ENCODE measurements at regions not wholly inside any gene's neighbourhood (a gene's known extent, or its start where the extent isn't known, plus 50 kb on each side); places are given as distances from the start of the nearest gene placed in this dataset.

DNA sequence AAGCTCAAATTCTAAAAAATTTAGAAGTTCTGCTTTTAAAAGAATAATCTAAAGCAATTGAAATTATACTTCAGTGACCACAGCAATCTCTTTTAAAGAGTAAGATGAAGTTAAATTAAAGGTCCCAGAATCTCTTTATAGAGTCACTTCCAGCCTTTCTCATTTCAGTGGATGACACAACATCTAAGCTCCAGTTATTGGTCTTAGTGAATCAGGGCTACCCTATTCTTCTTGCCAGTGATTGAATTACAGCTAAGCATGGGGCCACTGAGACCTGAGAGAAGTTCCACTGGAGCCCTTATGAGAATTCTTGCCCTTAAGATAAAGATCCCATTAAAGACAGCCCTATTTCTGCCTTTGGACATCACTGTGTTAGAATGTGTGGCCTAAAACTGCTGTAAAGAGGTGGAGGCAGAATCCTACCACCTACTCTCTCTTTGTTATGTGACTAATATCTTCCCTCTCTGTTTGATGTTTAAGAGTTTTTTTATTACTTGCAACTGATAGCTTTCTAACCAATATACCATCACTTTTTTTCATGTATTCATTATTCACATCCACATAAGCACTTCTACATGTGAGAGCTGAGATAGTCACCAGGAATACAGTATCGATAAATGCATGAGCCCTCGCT lies 128.6 kb downstream of the UNC5CL start:
- Mint-ChIP-seq H3K4me1 (ENCODE audit: low read depth) (no peaks in the 10 kb centered on the region), H3K36me3 (ENCODE audit: low read depth) (no peaks in the 10 kb centered on the region), H3K4me3 (no peak overlapping the region), H3K9me3 (no peaks in the 10 kb centered on the region), H3K27ac (no peak overlapping the region), H3K27me3 (peaks cover 9% of the 10 kb centered on the region)
- intact Hi-C loops (cut with micrococcal nuclease), result no loop called here

DNA sequence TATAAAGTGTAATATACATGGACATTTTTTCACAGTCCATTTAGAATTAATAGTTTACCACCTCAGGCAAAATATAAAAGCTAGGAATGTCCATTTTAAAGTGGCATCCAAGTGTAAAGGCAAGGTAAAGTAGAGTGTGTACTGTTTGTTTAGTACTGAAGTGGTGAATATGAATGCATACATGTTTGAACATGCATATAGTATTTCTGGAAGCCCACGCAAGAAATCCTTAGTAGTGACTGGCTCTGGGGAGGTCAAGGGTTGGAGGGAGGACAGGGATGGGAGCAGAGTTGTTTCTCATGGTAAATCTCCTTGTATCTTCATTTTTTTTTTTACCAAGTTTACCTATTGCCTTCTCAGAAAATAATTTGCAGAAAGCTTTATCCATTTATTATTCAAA lies 129.2 kb downstream of the UNC5CL start:
- H3K36me3 Mint-ChIP-seq (ENCODE audit: low read depth), result no peaks in the 10 kb centered on the region
- intact Hi-C loops (cut with micrococcal nuclease), result no loop called here
- H3K4me1 Mint-ChIP-seq (ENCODE audit: low read depth), result no peaks in the 10 kb centered on the region
- H3K9me3 Mint-ChIP-seq, result no peaks in the 10 kb centered on the region
- H3K27ac Mint-ChIP-seq, result no peak overlapping the region
- H3K27me3 Mint-ChIP-seq, result peaks cover 9% of the 10 kb centered on the region
- no peak overlapping the region for H3K4me3 Mint-ChIP-seq

DNA sequence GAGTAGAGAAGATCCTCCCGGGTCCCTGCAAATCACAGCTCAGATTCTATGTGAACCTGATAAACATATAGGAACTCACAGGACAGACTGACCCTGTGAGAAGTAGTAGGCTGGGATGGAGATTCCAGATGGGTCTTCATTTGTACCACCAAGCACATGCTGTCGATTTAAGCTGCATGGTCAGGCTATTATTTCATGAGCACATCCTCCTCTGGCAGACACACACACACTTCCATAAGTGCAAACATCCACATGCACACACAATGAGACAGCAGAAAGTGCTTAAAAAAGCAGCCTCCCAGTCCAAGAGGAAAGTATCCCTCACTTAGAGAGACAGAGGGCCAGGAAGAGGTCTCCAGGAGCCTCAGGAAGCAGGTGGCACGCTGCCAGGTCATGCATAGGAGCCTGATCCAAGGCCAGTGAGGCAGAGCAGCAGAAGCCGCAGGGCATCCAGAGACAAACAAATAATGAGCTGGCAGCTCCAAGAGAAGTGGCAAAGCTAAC lies 131.8 kb downstream of the UNC5CL start:
- Mint-ChIP-seq H3K9me3 (no peaks in the 10 kb centered on the region), H3K4me1 (ENCODE audit: low read depth) (no peaks in the 10 kb centered on the region), H3K27ac (no peak overlapping the region), H3K36me3 (ENCODE audit: low read depth) (no peaks in the 10 kb centered on the region), H3K4me3 (no peak overlapping the region), H3K27me3 (peaks cover 14% of the 10 kb centered on the region)
- intact Hi-C loops (cut with micrococcal nuclease), result no loop called here

DNA sequence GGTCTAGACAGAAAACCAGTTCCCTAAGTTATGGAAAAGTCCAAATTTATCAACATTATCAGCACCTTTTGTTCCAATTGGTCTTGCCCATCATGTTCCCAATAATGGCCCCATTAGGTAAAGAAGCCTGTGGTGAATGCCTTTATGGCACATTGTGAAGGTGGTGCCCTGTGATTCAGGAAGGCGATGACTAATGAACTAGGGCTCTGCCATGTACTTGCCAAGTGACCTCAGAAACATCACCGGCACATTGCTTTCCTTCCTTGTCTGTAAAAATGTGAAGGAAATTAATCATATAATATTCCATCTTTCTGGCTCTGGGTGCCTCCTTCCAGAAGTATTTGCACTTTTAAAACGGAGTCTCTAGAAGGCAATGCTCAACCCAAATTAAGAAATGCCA lies 132.3 kb downstream of the UNC5CL start:
- no peaks in the 10 kb centered on the region for H3K9me3 Mint-ChIP-seq
- intact Hi-C loops (cut with micrococcal nuclease), result no loop called here
- H3K4me1 Mint-ChIP-seq (ENCODE audit: low read depth), result no peaks in the 10 kb centered on the region
- no peak overlapping the region for H3K4me3 Mint-ChIP-seq
- peaks cover 14% of the 10 kb centered on the region for H3K27me3 Mint-ChIP-seq
- H3K27ac Mint-ChIP-seq, result no peak overlapping the region
- no peaks in the 10 kb centered on the region for H3K36me3 Mint-ChIP-seq (ENCODE audit: low read depth)

DNA sequence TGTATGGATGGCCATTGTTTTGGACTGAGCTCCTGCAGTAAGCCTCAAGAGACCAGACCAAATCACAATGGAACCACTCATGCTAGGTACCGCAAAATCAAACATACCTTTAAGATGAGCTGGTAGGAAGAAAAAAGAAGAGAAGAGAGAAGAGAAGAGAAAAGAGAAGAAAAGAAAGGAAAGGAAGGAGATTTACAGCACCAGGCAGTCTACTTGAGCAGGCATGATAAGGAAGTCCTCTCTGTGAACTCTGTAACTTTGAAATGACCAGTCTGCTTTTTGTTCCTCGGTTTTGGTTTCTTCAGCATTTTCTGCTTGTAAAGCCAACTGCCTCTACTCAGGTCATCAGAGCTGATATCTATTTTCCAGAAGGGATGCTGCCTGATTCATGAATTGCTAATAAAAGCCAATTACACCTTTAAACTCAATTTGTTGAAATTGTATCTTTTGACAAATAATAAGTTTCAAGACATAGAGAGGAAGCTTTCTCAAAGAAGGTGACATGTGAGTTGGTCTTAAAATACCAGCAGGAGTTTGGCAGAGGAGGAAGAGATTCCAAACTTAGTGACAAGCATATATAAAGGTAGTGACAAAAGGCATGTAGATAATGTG lies 134.3 kb downstream of the UNC5CL start:
- Mint-ChIP-seq H3K4me1 (ENCODE audit: low read depth) (no peaks in the 10 kb centered on the region), H3K27ac (no peak overlapping the region), H3K4me3 (no peak overlapping the region), H3K9me3 (no peaks in the 10 kb centered on the region), H3K27me3 (peaks cover 14% of the 10 kb centered on the region), H3K36me3 (ENCODE audit: low read depth) (no peaks in the 10 kb centered on the region)
- intact Hi-C loops (cut with micrococcal nuclease), result no loop called here

DNA sequence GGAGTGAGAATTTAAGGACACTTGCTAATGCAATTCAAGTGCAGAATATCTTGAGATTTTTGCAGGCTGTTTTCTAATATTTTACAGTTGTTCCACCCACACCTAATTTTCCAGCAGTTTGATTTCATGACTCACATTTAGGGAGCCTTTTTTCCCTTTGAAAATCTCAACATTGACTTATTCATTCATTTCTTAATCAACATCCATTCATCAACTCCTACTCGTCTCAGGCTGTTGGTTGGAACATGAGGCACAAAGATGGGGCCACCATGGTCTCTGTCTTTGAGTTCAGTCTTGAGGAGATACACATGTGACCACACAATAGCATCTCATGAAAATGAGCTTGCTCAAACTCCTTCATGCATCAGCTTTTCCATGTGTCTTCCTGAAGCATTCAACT lies 135.6 kb downstream of the UNC5CL start:
- H3K27me3 Mint-ChIP-seq, result peaks cover 12% of the 10 kb centered on the region
- no peaks in the 10 kb centered on the region for H3K9me3 Mint-ChIP-seq
- intact Hi-C loops (cut with micrococcal nuclease), result no loop called here

DNA sequence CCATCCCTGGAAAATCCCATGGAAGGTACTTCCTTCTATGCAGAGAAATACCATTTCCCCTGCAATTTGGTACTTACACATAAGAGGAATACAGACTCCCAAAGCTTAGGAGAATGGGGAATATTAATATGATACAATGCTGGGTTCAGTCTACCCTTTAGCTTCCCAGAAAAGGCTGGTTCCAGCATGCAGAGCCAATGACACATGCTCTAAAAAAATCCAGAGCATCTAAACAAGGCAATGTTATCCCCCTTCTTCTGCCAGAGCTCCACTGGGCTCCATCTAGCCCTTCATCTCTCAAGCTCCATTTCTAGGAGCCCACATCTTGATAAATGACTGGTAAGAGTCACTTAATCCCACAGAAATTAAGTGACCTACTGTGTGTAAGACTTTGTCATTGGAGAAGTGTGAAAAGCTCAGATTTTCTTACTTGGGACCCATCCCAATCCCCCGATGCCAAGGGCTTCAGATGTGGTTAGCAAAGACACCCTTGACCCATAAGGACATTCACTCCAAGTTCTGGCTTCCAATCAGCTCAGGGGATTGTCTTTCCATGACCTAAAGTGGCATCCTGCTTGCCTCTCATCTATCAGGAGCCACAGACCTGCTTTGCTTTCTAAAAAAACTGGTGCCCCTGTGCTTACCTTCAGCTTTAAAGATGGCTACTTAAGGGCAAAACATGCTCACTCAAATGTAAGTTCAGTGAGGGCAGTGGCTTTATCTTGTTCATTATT lies 137.5 kb downstream of the UNC5CL start:
- Mint-ChIP-seq H3K9me3 (no peaks in the 10 kb centered on the region), H3K27ac (no peak overlapping the region), H3K36me3 (ENCODE audit: low read depth) (no peaks in the 10 kb centered on the region), H3K27me3 (peaks cover 5% of the 10 kb centered on the region), H3K4me1 (ENCODE audit: low read depth) (no peaks in the 10 kb centered on the region), H3K4me3 (no peak overlapping the region)
- intact Hi-C loops (cut with micrococcal nuclease), result no loop called here

More for the DNA sequence above, 135.6 kb downstream of the UNC5CL start:
- no peaks in the 10 kb centered on the region for H3K4me1 Mint-ChIP-seq (ENCODE audit: low read depth)
- H3K36me3 Mint-ChIP-seq (ENCODE audit: low read depth), result no peaks in the 10 kb centered on the region
- no peak overlapping the region for H3K27ac Mint-ChIP-seq
- H3K4me3 Mint-ChIP-seq, result no peak overlapping the region

DNA sequence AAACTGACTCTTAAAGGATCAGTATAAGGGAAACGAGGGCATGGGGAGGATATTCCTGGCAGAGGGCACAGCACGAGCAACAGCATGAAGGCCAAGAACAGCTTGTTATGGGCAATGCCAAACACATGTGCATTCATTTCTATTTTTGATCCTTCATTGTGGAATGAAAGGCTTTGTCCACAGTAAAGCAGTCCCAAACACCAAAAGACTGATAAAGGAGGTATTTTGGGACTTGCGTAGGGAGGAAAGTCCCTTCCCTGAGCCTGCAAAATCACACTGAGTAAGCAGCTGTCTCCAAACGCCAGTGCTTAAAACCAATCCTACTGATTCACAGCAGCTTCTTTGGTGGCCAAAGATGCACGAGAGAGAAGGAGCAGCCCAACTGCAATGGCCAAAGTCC lies 138.2 kb downstream of the UNC5CL start:
- intact Hi-C loops (cut with micrococcal nuclease), result no loop called here
- Mint-ChIP-seq H3K27me3 (peaks cover 5% of the 10 kb centered on the region), H3K36me3 (ENCODE audit: low read depth) (no peaks in the 10 kb centered on the region), H3K4me3 (no peak overlapping the region), H3K27ac (no peak overlapping the region), H3K4me1 (ENCODE audit: low read depth) (no peaks in the 10 kb centered on the region), H3K9me3 (no peaks in the 10 kb centered on the region)

DNA sequence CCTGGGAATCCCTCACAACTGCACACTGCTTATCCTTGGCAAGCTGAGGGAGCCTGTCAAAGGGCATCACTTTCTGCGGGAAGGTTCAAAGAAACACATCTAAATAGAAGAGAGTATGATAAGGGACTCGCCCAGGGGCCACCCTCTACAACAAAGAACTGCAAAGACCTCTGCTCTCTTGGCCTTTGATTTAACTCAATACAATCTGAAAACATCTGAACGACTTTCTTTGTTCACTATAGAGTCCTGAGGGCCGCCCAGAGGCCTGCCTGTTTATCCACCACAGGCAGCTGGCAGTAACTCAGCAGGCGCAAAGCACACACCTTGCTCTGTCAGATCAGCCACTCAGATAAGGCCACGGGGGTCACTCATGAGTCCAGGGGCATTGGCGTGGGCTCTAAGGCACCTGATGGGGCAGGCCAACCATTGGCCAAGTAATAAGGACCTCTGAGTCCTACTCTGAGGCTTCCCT lies 139.3 kb downstream of the UNC5CL start:
- H3K9me3 Mint-ChIP-seq, result no peaks in the 10 kb centered on the region
- H3K27me3 Mint-ChIP-seq, result peaks cover 5% of the 10 kb centered on the region
- no peak overlapping the region for H3K27ac Mint-ChIP-seq
- intact Hi-C loops (cut with micrococcal nuclease), result no loop called here
- H3K4me1 Mint-ChIP-seq (ENCODE audit: low read depth), result peaks cover 4% of the 10 kb centered on the region
- H3K4me3 Mint-ChIP-seq, result no peak overlapping the region
- H3K36me3 Mint-ChIP-seq (ENCODE audit: low read depth), result no peaks in the 10 kb centered on the region

DNA sequence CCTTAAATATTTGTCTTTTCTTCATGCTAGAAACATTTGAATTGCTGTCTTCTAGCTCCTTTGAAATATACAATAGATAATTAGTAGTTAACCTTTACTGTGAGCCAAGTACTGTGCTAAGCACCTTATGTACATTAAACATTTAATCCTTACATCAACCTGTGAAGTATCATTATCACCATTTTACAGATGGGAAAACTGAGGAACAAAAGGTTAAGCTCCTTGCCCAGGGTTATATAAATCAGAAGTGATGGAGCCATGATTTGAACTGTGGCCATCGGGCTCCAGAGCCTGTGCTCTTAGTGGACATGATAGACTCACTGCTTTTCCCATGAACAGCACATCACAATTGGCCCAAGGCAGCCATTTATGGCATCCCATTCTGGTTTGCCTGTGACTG lies 140.9 kb downstream of the UNC5CL start:
- Mint-ChIP-seq H3K27me3 (peaks cover 3% of the 10 kb centered on the region), H3K9me3 (no peaks in the 10 kb centered on the region), H3K36me3 (ENCODE audit: low read depth) (no peaks in the 10 kb centered on the region), H3K4me3 (no peak overlapping the region), H3K4me1 (ENCODE audit: low read depth) (peaks cover 5% of the 10 kb centered on the region), H3K27ac (no peak overlapping the region)
- intact Hi-C loops (cut with micrococcal nuclease), result no loop called here

DNA sequence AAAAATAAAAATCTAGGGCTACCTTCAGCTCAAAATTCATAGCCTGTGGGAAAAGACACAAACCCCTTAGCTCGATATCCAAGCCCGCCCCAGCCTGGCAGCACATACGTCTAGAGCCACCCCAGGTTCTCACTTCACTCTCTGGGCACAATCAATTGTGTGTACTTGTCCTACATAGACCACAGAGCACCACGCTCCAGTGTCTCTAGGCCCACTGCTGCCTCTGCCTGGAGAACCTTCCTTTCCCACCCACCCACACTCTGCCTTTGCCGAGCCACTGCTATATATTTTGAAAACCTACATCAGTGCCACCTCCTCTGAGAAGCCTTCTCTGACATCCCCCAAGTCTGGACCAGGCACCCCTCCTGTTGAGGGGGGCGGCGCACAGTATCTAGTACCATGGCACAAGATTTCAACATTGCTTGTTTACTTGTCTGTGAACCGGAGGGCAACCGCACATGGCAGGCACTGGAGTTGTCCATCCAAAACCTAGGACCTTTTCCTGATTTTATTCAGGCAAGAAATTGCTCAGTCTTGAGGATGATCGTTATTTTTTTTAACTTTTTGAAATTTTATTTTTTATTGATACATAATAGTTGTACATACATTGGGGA lies 141.5 kb downstream of the UNC5CL start:
- intact Hi-C loops (cut with micrococcal nuclease), result no loop called here
- no peaks in the 10 kb centered on the region for H3K9me3 Mint-ChIP-seq
- H3K36me3 Mint-ChIP-seq (ENCODE audit: low read depth), result no peaks in the 10 kb centered on the region

DNA sequence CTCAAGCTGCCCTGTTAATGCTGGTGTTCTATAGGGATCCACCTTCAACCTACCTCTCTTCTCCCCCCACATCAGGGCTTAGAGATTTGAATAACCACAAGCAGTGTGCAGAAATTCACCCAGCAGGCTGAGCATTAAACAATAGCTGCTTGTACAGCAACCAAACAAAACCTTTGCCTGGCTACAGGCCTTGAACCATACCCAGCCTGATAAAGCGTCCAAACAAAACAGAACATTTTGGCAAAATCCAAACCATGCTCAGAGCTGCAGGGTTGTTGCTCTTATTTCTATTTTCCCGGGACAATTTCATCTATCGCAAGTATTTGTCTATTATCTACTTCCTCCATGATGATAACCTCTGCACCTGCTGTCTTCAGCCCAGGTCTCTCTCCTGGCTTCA lies 142.3 kb downstream of the UNC5CL start:
- intact Hi-C loops (cut with micrococcal nuclease), result no loop called here
- Mint-ChIP-seq H3K4me3 (no peak overlapping the region), H3K4me1 (ENCODE audit: low read depth) (peaks cover 5% of the 10 kb centered on the region), H3K9me3 (no peaks in the 10 kb centered on the region), H3K27me3 (no peaks in the 10 kb centered on the region), H3K36me3 (ENCODE audit: low read depth) (no peaks in the 10 kb centered on the region), H3K27ac (no peak overlapping the region)

More for the DNA sequence above, 141.5 kb downstream of the UNC5CL start:
- Mint-ChIP-seq H3K27ac (no peak overlapping the region), H3K27me3 (no peaks in the 10 kb centered on the region), H3K4me1 (ENCODE audit: low read depth) (peaks cover 5% of the 10 kb centered on the region), H3K4me3 (no peak overlapping the region)

DNA sequence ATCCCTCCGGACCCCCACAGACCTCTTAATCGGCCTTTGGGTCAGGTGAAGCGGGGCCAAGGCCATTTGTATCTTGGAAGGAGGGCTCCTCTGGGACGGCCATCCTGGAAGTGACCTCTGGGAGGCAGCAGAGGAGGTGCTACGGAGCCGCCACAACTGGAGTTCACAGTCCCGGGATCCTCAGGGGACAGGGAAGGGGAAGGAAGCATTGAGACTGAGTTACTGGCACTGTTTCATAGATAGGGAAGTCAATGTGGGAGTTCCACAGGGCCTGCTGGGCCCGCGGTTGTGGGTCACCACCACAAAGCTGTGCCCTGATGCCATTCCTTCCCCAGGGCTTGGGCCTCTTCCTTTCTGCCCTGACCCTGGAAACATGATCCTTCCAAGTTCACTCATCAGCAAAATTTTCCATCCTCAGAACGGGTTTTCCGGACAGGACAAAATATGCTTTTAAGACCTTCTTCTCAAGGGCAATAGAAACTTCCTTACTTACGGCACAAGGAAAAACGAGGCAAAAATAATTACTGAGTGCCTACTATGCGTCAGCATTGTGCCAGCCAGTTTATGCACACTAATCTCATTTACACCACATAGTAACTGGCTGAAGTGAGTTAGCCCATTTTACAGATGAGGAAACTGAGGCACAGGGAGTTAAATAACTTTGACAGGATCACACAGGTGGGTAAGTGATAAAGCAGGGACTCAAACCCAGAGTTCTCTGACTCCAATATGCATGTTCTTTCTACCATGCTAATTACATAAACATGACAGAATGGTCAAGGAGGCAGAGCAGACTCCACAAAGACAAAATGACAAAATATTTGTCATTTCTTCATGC lies 143.8 kb downstream of the UNC5CL start:
- Mint-ChIP-seq H3K9me3 (no peaks in the 10 kb centered on the region), H3K4me3 (no peak overlapping the region), H3K27ac (no peak overlapping the region), H3K4me1 (ENCODE audit: low read depth) (peaks cover 5% of the 10 kb centered on the region), H3K27me3 (no peaks in the 10 kb centered on the region), H3K36me3 (ENCODE audit: low read depth) (no peaks in the 10 kb centered on the region)
- intact Hi-C loops (cut with micrococcal nuclease), result no loop called here

All from dendritic cell treated with granulocyte-macrophage colony-stimulating factor and Interleukin-4, amounts not matched to agents 40 ng/mL and 50 ng/mL, for 4 days (primary cell).